ENCODE measurements at regions not wholly inside any gene's neighbourhood (a gene's known extent, or its start where the extent isn't known, plus 50 kb on each side); places are given as distances from the start of the nearest gene placed in this dataset.

DNA sequence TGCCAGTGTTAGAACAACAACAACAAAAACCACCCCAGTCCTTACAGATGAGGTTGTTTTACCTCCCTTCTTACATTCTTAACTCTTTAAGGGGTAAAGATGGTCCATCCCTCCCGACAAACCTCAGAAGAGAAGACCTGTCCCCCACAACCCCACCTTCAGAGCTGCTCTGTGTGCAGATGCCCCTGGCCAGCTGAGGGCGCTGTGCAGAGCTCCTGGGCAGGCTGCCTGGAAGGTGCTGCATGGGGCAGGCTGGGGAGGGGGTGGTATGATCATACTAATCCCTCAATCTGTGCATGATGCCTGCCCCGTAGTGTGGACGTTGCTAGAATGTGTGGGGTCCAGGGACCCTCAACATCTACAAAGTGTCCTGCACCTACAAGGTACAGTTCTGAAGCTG, 387.1 kb downstream of the INHBA start:
- Histone ChIP-seq H3K36me3 (ENCODE audit: control insufficient read depth in 1 of 2, insufficient read depth in 2 of 2, low read length in 2 of 2) (no peaks in the 10 kb centered on the region), H3K27ac (ENCODE audit: low read depth, low read length) (no peak overlapping the region), H3K4me3 (ENCODE audit: low read depth in 1 of 2, low read length in 2 of 2) (no peak overlapping the region), H3K9me3 (ENCODE audit: control insufficient read depth in 1 of 2, low read length in 2 of 2) (no peaks in the 10 kb centered on the region), H3K4me1 (ENCODE audit: control insufficient read depth in 1 of 2, insufficient read depth in 2 of 2, low read length in 2 of 2) (peaks cover 0 to 5% of the 10 kb centered on the region in 2 donors), H3K9ac (ENCODE audit: low read depth in 1 of 2, low read length in 2 of 2) (no peak overlapping the region), H3K27me3 (ENCODE audit: control insufficient read depth in 1 of 2, insufficient read depth in 2 of 2, low read length in 2 of 2) (no peaks in the 10 kb centered on the region)

DNA sequence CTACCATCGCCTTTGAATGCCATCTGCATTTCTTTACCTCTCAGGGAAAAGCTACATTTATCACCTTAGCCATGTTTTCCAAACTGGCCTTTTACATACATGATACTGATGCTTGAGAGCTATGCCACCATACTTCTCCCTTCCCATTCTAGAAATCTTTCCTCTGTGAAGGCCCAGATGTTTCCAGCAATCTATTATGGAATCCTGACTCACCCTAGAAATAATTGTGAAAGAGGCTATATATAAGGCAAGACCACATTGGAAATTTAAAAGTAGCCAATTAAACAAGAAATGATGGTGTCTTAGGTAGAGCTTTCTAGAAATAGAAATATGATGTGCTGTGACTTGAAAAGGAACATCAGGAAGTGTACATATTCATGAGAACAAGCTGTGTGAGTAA, 389.7 kb downstream of the INHBA start:
- Histone ChIP-seq H3K4me1 (ENCODE audit: control insufficient read depth in 1 of 2, insufficient read depth in 2 of 2, low read length in 2 of 2) (peaks cover 0 to 5% of the 10 kb centered on the region in 2 donors), H3K9me3 (ENCODE audit: control insufficient read depth in 1 of 2, low read length in 2 of 2) (no peaks in the 10 kb centered on the region), H3K27me3 (ENCODE audit: control insufficient read depth in 1 of 2, insufficient read depth in 2 of 2, low read length in 2 of 2) (no peaks in the 10 kb centered on the region), H3K36me3 (ENCODE audit: control insufficient read depth in 1 of 2, insufficient read depth in 2 of 2, low read length in 2 of 2) (no peaks in the 10 kb centered on the region), H3K4me3 (ENCODE audit: low read depth in 1 of 2, low read length in 2 of 2) (no peak overlapping the region), H3K27ac (ENCODE audit: low read depth, low read length) (no peak overlapping the region), H3K9ac (ENCODE audit: low read depth in 1 of 2, low read length in 2 of 2) (no peak overlapping the region)

DNA sequence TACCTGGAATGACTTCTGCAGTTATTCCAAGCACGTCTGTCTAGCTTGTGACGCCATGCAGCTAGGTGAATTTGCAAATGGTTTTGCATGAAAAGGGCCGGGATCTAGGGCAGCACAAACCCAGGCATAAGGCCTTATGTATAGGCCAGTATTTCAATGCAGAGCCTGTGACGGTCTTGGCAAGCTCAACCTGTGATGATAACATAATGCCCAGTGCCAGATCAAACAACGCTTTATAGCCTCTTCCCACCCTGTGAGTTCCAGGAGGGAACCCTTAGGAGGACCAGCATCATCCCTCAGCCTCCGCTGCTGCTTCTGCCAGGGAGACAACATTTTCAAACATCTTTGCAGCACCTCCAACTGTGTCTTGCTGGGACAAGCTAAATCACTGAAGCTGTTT, 390.7 kb downstream of the INHBA start:
- peaks cover 0 to 5% of the 10 kb centered on the region in 2 donors for H3K4me1 ChIP-seq (ENCODE audit: control insufficient read depth in 1 of 2, insufficient read depth in 2 of 2, low read length in 2 of 2)
- H3K27ac ChIP-seq (ENCODE audit: low read depth, low read length), result no peak overlapping the region
- H3K27me3 ChIP-seq (ENCODE audit: control insufficient read depth in 1 of 2, insufficient read depth in 2 of 2, low read length in 2 of 2), result no peaks in the 10 kb centered on the region
- no peaks in the 10 kb centered on the region for H3K9me3 ChIP-seq (ENCODE audit: control insufficient read depth in 1 of 2, low read length in 2 of 2)
- no peak overlapping the region for H3K4me3 ChIP-seq (ENCODE audit: low read depth in 1 of 2, low read length in 2 of 2)
- no peaks in the 10 kb centered on the region for H3K36me3 ChIP-seq (ENCODE audit: control insufficient read depth in 1 of 2, insufficient read depth in 2 of 2, low read length in 2 of 2)
- H3K9ac ChIP-seq (ENCODE audit: low read depth in 1 of 2, low read length in 2 of 2), result no peak overlapping the region

DNA sequence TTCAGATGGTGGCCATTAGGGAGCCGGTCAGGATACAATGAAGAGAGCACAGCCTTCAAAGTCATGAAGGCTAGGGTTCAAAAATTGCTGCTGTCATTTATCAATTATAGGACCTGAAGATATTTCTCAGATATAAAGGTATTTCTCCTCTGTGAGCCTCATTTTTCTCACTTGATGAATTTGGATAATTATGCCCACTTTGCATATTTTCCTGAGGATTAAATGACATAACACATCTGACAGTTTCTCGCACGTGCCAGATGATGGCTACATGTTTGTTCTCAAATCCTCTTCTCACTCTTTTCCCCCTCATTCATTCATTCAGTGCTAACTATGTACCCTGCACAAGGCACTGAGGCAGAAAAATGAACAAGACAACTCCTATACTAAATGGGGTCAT, 391.6 kb downstream of the INHBA start:
- H3K36me3 ChIP-seq (ENCODE audit: control insufficient read depth in 1 of 2, insufficient read depth in 2 of 2, low read length in 2 of 2), result no peaks in the 10 kb centered on the region
- H3K9me3 ChIP-seq (ENCODE audit: control insufficient read depth in 1 of 2, low read length in 2 of 2), result no peaks in the 10 kb centered on the region
- H3K27ac ChIP-seq (ENCODE audit: low read depth, low read length), result no peak overlapping the region
- H3K4me1 ChIP-seq (ENCODE audit: control insufficient read depth in 1 of 2, insufficient read depth in 2 of 2, low read length in 2 of 2), result peaks cover 0 to 5% of the 10 kb centered on the region in 2 donors
- no peaks in the 10 kb centered on the region for H3K27me3 ChIP-seq (ENCODE audit: control insufficient read depth in 1 of 2, insufficient read depth in 2 of 2, low read length in 2 of 2)
- no peak overlapping the region for H3K9ac ChIP-seq (ENCODE audit: low read depth in 1 of 2, low read length in 2 of 2)
- H3K4me3 ChIP-seq (ENCODE audit: low read depth in 1 of 2, low read length in 2 of 2), result no peak overlapping the region

DNA sequence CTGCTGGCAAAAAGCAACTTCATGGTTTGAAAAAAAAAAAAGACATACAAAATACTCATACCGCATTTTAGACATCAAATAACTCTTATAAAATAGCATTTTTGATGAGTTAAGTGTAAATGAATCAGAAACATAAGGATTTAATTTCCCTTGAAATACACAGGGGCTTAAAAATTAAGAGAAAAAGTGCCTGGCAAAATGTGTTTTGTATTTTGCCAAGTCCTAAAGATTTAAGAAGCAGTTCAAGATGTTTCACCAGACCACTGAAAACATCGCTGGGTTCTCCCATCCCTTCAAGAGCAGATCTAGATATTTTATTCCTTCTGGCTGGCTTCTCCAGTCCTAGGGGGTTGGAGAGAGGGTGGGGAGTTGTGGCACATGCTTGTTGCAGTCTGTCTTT, 396.4 kb downstream of the INHBA start:
- Histone ChIP-seq H3K9me3 (ENCODE audit: control insufficient read depth in 1 of 2, low read length in 2 of 2) (no peaks in the 10 kb centered on the region), H3K9ac (ENCODE audit: low read depth in 1 of 2, low read length in 2 of 2) (no peak overlapping the region), H3K27me3 (ENCODE audit: control insufficient read depth in 1 of 2, insufficient read depth in 2 of 2, low read length in 2 of 2) (no peaks in the 10 kb centered on the region), H3K4me1 (ENCODE audit: control insufficient read depth in 1 of 2, insufficient read depth in 2 of 2, low read length in 2 of 2) (no peaks in the 10 kb centered on the region), H3K4me3 (ENCODE audit: low read depth in 1 of 2, low read length in 2 of 2) (no peak overlapping the region), H3K36me3 (ENCODE audit: control insufficient read depth in 1 of 2, insufficient read depth in 2 of 2, low read length in 2 of 2) (no peaks in the 10 kb centered on the region), H3K27ac (ENCODE audit: low read depth, low read length) (no peak overlapping the region)

DNA sequence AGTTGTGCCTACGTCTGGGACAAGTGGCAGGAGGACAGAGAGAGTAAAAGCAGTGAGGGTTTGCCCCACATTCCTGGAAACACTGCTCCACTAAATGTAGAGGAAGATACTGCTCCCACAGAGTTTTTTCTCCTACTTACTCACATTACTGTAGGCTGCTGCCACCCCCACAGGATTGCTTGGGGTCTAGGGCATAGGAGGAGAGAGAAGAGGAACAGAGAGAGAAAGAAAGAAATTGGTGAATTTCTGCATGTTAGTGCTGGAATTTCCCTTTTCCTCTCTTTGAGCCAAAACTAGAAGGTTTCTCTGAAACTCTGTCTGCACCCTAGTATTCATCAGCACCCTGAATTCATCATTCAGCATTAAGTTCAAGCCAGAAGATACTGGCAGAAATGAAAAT, 397.9 kb downstream of the INHBA start:
- Histone ChIP-seq H3K27ac (ENCODE audit: low read depth, low read length) (no peak overlapping the region), H3K9me3 (ENCODE audit: control insufficient read depth in 1 of 2, low read length in 2 of 2) (no peaks in the 10 kb centered on the region), H3K4me1 (ENCODE audit: control insufficient read depth in 1 of 2, insufficient read depth in 2 of 2, low read length in 2 of 2) (no peaks in the 10 kb centered on the region), H3K9ac (ENCODE audit: low read depth in 1 of 2, low read length in 2 of 2) (no peak overlapping the region), H3K27me3 (ENCODE audit: control insufficient read depth in 1 of 2, insufficient read depth in 2 of 2, low read length in 2 of 2) (no peaks in the 10 kb centered on the region), H3K36me3 (ENCODE audit: control insufficient read depth in 1 of 2, insufficient read depth in 2 of 2, low read length in 2 of 2) (no peaks in the 10 kb centered on the region), H3K4me3 (ENCODE audit: low read depth in 1 of 2, low read length in 2 of 2) (no peak overlapping the region)

DNA sequence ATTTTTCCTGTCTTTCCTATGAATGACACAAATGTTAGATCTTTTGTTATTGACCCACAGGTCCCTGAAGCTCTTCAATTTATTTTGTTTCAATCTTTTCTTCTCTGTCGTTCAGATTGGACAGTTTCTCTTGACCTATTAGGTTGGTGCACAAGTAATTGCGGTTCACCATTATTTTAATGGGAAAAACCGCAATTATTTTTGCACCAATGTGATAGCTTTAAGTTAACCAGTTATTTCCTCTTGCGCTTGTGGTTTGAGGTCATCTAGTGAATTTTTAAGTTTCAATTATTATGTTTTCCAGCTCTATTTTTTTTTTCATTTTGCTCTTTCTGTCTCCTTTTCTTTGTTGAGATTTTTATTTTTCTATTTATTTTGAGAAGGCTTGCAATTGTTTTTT, 399.2 kb downstream of the INHBA start:
- H3K9ac ChIP-seq (ENCODE audit: low read depth in 1 of 2, low read length in 2 of 2), result no peak overlapping the region
- no peaks in the 10 kb centered on the region for H3K27me3 ChIP-seq (ENCODE audit: control insufficient read depth in 1 of 2, insufficient read depth in 2 of 2, low read length in 2 of 2)
- H3K27ac ChIP-seq (ENCODE audit: low read depth, low read length), result no peak overlapping the region
- H3K4me1 ChIP-seq (ENCODE audit: control insufficient read depth in 1 of 2, insufficient read depth in 2 of 2, low read length in 2 of 2), result no peaks in the 10 kb centered on the region
- no peaks in the 10 kb centered on the region for H3K9me3 ChIP-seq (ENCODE audit: control insufficient read depth in 1 of 2, low read length in 2 of 2)
- no peaks in the 10 kb centered on the region for H3K36me3 ChIP-seq (ENCODE audit: control insufficient read depth in 1 of 2, insufficient read depth in 2 of 2, low read length in 2 of 2)
- H3K4me3 ChIP-seq (ENCODE audit: low read depth in 1 of 2, low read length in 2 of 2), result no peak overlapping the region

DNA sequence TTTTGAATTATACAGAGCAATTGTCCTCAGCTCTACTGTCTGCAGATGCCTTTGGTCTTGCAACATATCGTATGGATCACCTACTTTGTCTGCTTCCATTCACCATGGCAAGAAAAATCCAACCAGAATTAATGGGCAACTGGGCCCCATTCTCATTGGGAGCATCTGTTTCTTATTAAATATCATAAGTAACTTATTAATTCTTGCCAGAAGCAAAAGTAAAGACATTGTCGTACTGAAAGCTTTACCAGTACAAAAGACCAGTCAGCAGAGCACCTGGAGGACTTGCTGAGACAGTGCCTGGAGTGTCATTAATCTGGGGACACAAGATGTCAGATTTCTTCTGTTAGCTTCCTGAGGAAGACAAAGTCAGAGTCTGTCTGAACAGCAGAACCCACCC, 404.5 kb downstream of the INHBA start:
- Histone ChIP-seq H3K27ac (ENCODE audit: low read depth, low read length) (no peak overlapping the region), H3K27me3 (ENCODE audit: control insufficient read depth in 1 of 2, insufficient read depth in 2 of 2, low read length in 2 of 2) (no peaks in the 10 kb centered on the region), H3K9ac (ENCODE audit: low read depth in 1 of 2, low read length in 2 of 2) (no peak overlapping the region), H3K4me1 (ENCODE audit: control insufficient read depth in 1 of 2, insufficient read depth in 2 of 2, low read length in 2 of 2) (no peaks in the 10 kb centered on the region), H3K9me3 (ENCODE audit: control insufficient read depth in 1 of 2, low read length in 2 of 2) (no peaks in the 10 kb centered on the region), H3K36me3 (ENCODE audit: control insufficient read depth in 1 of 2, insufficient read depth in 2 of 2, low read length in 2 of 2) (no peaks in the 10 kb centered on the region), H3K4me3 (ENCODE audit: low read depth in 1 of 2, low read length in 2 of 2) (no peak overlapping the region)

DNA sequence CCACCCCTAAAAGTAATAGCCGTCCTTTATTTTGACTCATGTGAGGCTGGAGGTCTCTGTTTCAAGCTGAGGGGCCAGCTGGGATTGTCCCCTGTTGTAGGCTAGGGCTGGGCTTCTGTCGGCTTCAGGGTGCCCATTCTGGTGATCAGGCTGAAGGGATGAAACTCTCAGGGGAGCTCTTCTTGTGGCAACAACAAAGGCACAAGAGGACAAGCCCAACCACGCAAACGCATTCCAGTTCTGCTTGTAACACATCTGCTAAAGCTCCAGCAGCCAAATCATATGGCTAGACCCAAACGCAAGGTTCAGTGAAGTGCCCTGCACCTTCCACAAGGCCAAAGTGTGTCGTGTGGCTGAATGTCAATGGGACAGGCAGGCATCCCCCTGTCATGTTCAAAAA, 405.7 kb downstream of the INHBA start:
- Histone ChIP-seq H3K27ac (ENCODE audit: low read depth, low read length) (no peak overlapping the region), H3K4me3 (ENCODE audit: low read depth in 1 of 2, low read length in 2 of 2) (no peak overlapping the region)

DNA sequence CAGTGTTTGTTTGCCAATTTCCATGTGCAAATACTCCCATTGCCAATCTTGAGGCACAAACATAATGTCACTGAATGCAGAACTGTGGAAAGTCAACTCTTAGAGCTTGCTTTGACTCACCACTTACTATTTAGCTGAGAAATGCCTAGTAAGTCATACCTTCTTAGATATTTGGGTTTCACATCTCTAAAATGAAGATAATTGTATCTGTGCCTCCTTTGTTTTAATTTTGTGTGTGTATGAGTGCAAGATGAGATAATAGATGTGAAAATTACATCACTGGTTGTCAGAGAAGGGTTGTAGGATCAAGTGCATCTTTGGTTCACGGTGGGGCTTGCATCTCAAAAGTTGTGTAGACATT, 407.5 kb downstream of the INHBA start:
- Histone ChIP-seq H3K4me1 (ENCODE audit: control insufficient read depth in 1 of 2, insufficient read depth in 2 of 2, low read length in 2 of 2) (no peaks in the 10 kb centered on the region), H3K4me3 (ENCODE audit: low read depth in 1 of 2, low read length in 2 of 2) (no peak overlapping the region), H3K27me3 (ENCODE audit: control insufficient read depth in 1 of 2, insufficient read depth in 2 of 2, low read length in 2 of 2) (no peaks in the 10 kb centered on the region), H3K36me3 (ENCODE audit: control insufficient read depth in 1 of 2, insufficient read depth in 2 of 2, low read length in 2 of 2) (no peaks in the 10 kb centered on the region), H3K27ac (ENCODE audit: low read depth, low read length) (no peak overlapping the region), H3K9ac (ENCODE audit: low read depth in 1 of 2, low read length in 2 of 2) (no peak overlapping the region), H3K9me3 (ENCODE audit: control insufficient read depth in 1 of 2, low read length in 2 of 2) (no peaks in the 10 kb centered on the region)

More for the DNA sequence above, 405.7 kb downstream of the INHBA start:
- H3K36me3 ChIP-seq (ENCODE audit: control insufficient read depth in 1 of 2, insufficient read depth in 2 of 2, low read length in 2 of 2), result no peaks in the 10 kb centered on the region
- H3K9me3 ChIP-seq (ENCODE audit: control insufficient read depth in 1 of 2, low read length in 2 of 2), result no peaks in the 10 kb centered on the region
- no peak overlapping the region for H3K9ac ChIP-seq (ENCODE audit: low read depth in 1 of 2, low read length in 2 of 2)
- no peaks in the 10 kb centered on the region for H3K4me1 ChIP-seq (ENCODE audit: control insufficient read depth in 1 of 2, insufficient read depth in 2 of 2, low read length in 2 of 2)
- no peaks in the 10 kb centered on the region for H3K27me3 ChIP-seq (ENCODE audit: control insufficient read depth in 1 of 2, insufficient read depth in 2 of 2, low read length in 2 of 2)

All from duodenal mucosa (tissue), 2 donors.